ENCODE measurements at regions not wholly inside any gene's neighbourhood (a gene's known extent, or its start where the extent isn't known, plus 50 kb on each side); places are given as distances from the start of the nearest gene placed in this dataset.
"Not testable (repeated sequence)": the region's sequence is repeated elsewhere in the genome, so short reads cannot be mapped to it uniquely, and the experiment has no call there.

GRCh38 chr6:51121380-51121976, 302.8 kb downstream of the TFAP2B start:
- not testable (repeated sequence) for TF ChIP-seq CTCF (IDR thresholded peaks at IDR 0.05; ENCODE audit: low read depth, low read length); POLR2A (IDR thresholded peaks at IDR 0.05; ENCODE audit: extremely low read depth, insufficient read length)
